Kidney (tissue), 13 donors: ENCODE measurements at regions not wholly inside any gene's neighbourhood (a gene's known extent, or its start where the extent isn't known, plus 50 kb on each side); places are given as distances from the start of the nearest gene placed in this dataset.

Experiments used
- DNase-seq, 5 donors: peaks; one replicate each; pipeline ENCODE4 v3.0.0-alpha.2; 2013 to 2020
- FAIRE-seq: peaks from 2 replicates; lab custom pipeline; 2012; peaks lifted over from hg19 to GRCh38; lab: Jason Lieb, UNC
- H3K27ac ChIP-seq, 2 donors: one replicate each; pipeline ENCODE4 v1.7.0; 2013; ENCODE audit warnings: low read depth in 2 of 2, low read length in 2 of 2, inconsistent platforms in 1 of 2
- H3K27me3 ChIP-seq: one replicate; pipeline ENCODE4 v1.7.1; 2013; ENCODE audit warnings: low read length, inconsistent platforms; ENCODE audit not compliant: control insufficient read depth, insufficient read depth
- H3K36me3 ChIP-seq, 3 donors: one replicate each; pipeline versions ENCODE4 v1.7.0 to v1.7.1; 2013; ENCODE audit warnings: low read length in 3 of 3, control low read depth in 1 of 3, inconsistent platforms in 1 of 3; ENCODE audit not compliant: insufficient read depth in 3 of 3, control insufficient read depth in 2 of 3
- H3K4me1 ChIP-seq, 3 donors: one replicate each; pipeline versions ENCODE4 v1.7.0 to v1.7.1; 2013; ENCODE audit warnings: low read length in 3 of 3, inconsistent platforms in 1 of 3, low read depth in 1 of 3; ENCODE audit not compliant: control insufficient read depth in 2 of 3, insufficient read depth in 2 of 3
- H3K4me3 ChIP-seq, 3 donors: one replicate each; pipeline versions ENCODE4 v1.7.0 to v1.8.1; 2013; ENCODE audit warnings: low read length in 3 of 3, control low read depth in 1 of 3, inconsistent platforms in 1 of 3
- H3K9ac ChIP-seq, 3 donors: one replicate each; pipeline versions ENCODE4 v1.7.0 to v1.7.1; 2013; ENCODE audit warnings: low read length in 3 of 3, control low read depth in 1 of 3, inconsistent platforms in 1 of 3
- H3K9me3 ChIP-seq, 3 donors: one replicate each; pipeline versions ENCODE4 v1.7.0 to v1.7.1; 2013; ENCODE audit warnings: low read length in 3 of 3, control low read depth in 1 of 3, inconsistent platforms in 1 of 3; ENCODE audit not compliant: control insufficient read depth in 2 of 3, insufficient read depth in 1 of 3
- CTCF ChIP-seq: IDR thresholded peaks from 3 replicates; pipeline ENCODE4 v1.5.1; 2012; ENCODE audit warnings: mild to moderate bottlenecking, moderate library complexity, borderline replicate concordance; ENCODE audit not compliant: insufficient read depth; ENCODE audit errors: extremely low read depth
- intact Hi-C: fragments of 100-400 bp; cut with DNase I; formaldehyde crosslinking; loops from one replicate; pipeline ENCODE4 v1.11.1; 2022
- donor health status: control.
- donor health status: control.
- donor health status: control.
- donor health status: control.
- donor health status: control.
- donor health status: DM: yes; HTN: yes; CAD: no.
- donor health status: Normal renal cell carcinoma (clear cell type).

- Histone ChIP-seq H3K9me3 (no peaks in the 10 kb centered on the region), H3K4me1 (no peaks in the 10 kb centered on the region), H3K36me3 (no peaks in the 10 kb centered on the region), H3K4me3 (no peak overlapping the region), H3K27ac (no peak overlapping the region), H3K27me3 (no peaks in the 10 kb centered on the region), H3K9ac (no peak overlapping the region)
- FAIRE-seq, result no peak
- intact Hi-C loops, result no loop called here
- DNase-seq, result no peak
- TF ChIP-seq CTCF, result no peak
Measured at GRCh38 chr22:48805516-48805915, 1022.2 kb downstream of the BRD1 start.

DNA sequence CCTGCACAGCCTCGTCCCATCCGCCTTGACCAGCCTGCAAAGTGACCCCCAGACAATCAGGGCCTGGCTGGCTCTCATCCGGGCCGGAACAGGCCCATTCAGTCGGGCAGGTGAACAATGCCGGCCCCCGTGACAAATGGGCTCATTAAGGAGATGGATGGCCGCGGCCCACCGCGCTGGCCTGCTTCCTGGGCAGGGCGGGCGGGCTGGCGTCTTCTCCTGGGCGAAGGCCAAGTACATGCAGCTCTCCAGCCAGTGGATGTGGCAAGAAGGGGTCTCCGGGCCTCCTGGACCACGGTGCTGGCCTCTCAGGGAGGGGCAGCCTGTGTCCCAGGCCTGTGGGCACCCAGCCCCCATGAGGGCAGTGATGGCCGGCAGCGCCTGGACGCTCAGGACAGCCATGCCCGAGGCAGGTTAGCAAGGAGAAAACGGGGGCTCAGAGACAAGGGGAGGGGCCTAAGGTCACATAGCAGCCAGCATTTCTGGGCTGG is 1022.8 kb downstream of the BRD1 start:
- no peaks in the 10 kb centered on the region for H3K9me3 ChIP-seq
- FAIRE-seq, result no peak
- intact Hi-C loops, result no loop called here
- H3K4me1 ChIP-seq, result no peaks in the 10 kb centered on the region
- no peak overlapping the region for H3K9ac ChIP-seq
- DNase-seq, result peak in 3 of 5 donors; percentile 43 to 65 (median 65)
- no peaks in the 10 kb centered on the region for H3K36me3 ChIP-seq
- no peak overlapping the region for H3K4me3 ChIP-seq
- H3K27ac ChIP-seq, result no peak overlapping the region
- no peaks in the 10 kb centered on the region for H3K27me3 ChIP-seq
- TF ChIP-seq CTCF, result no peak

GRCh38 chr22:48803948-48804810 is 1023.5 kb downstream of the BRD1 start:
- no peak for FAIRE-seq
- H3K36me3 ChIP-seq, result no peaks in the 10 kb centered on the region
- H3K9ac ChIP-seq, result no peak overlapping the region
- no peaks in the 10 kb centered on the region for H3K4me1 ChIP-seq
- H3K9me3 ChIP-seq, result no peaks in the 10 kb centered on the region
- TF ChIP-seq CTCF, result no peak
- H3K27ac ChIP-seq, result no peak overlapping the region
- intact Hi-C loops, result no loop called here
- no peak overlapping the region for H3K4me3 ChIP-seq
- DNase-seq, result no peak
- H3K27me3 ChIP-seq, result no peaks in the 10 kb centered on the region
